ENCODE measurements at regions not wholly inside any gene's neighbourhood (a gene's known extent, or its start where the extent isn't known, plus 50 kb on each side); places are given as distances from the start of the nearest gene placed in this dataset.
A peak's percentile ranks its signal among the peaks of the same experiment; 100 is the strongest.

- DNase-seq (ENCODE audit: low read depth) = no peak
Measured at GRCh38 chr4:155616117-155616516, 50.5 kb upstream of the GUCY1A1 start.

- no peak for DNase-seq (ENCODE audit: low read depth)
Measured at GRCh38 chr4:155615081-155615887, 51.4 kb upstream of the GUCY1A1 start.

DNA sequence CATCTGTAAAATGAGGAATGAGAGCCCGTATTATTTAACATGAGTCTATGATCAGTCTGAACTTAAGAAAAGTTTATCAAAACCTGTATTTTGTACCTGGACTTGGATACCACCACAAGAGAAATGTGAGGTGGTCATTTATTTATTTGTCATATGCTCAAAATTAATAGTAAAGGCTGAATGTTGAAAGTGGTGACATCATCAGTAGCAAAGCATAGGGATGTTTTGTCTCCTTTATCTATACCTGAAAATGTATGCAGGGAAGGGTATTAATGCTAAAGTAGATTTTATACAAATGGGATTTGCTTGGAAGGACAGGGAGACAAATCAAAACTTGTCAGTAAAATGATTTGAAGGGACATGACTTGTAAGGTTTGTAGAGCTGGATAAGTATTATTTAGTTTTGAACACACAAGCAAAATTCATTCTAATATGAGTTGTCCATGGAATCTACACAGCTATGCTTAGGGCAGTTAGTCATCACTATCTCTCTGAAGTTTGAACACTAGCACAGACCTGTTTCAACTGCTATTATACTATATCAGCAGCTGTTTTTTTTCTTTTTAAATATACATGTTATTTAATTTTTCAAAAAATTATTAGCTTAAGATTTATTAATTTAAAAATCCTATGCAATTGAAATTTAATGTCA, 52.4 kb upstream of the GUCY1A1 start:
- no peak for DNase-seq (ENCODE audit: low read depth)

DNA sequence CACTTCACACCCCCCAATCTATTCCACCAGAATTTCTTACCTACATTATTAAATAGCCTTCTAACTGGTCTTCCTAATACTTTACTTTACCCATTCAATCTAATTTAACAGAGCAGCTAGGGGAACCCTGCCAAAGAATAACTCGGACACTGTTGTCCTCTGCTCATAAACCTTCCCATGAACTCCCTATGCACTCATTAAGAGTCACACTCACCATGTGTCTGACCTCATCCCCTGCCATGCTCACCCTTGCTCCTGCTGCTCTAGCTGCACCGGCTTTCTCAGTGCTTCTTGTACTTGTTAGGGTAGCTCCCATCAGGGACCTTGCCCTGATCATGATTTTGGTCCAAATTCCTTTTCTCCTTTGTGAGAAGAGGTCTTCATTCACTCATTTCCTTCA, 54.6 kb upstream of the GUCY1A1 start:
- no peak for DNase-seq (ENCODE audit: low read depth)

DNA sequence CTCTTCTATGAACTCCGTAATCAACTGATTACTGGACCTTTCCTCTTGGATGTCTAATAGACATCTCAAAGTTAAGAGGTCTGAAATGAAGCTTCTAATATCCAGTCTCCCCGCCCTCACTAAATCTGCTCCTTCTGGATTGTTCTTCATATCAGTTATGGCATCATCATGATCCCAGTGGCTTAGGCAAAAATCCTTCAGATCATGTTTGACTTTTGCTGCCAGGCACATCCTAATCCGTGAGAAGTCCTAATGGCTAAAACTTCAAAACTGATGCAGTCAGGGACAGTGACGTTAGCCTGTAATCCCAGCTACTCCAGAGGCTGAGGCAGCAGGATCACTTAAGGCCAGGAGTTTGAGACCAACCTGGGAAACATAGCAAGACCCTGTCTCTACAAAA, 55.1 kb upstream of the GUCY1A1 start:
- no peak for DNase-seq (ENCODE audit: low read depth)

GRCh38 chr4:155610143-155610542, 56.5 kb upstream of the GUCY1A1 start:
- no peak for DNase-seq (ENCODE audit: low read depth)

GRCh38 chr4:155609455-155610059, 57.1 kb upstream of the GUCY1A1 start:
- DNase-seq (ENCODE audit: low read depth) = no peak

- peak; percentile 35 for DNase-seq (ENCODE audit: low read depth)
Measured at GRCh38 chr4:155608225-155608885, 58.3 kb upstream of the GUCY1A1 start.

- DNase-seq (ENCODE audit: low read depth) = no peak
Measured at GRCh38 chr4:155607481-155607880, 59.2 kb upstream of the GUCY1A1 start.

GRCh38 chr4:155604718-155605626, 61.7 kb upstream of the GUCY1A1 start:
- peak; percentile 86 for DNase-seq (ENCODE audit: low read depth)

GRCh38 chr4:155603360-155603891, 63.2 kb upstream of the GUCY1A1 start:
- DNase-seq (ENCODE audit: low read depth) = no peak

DNA sequence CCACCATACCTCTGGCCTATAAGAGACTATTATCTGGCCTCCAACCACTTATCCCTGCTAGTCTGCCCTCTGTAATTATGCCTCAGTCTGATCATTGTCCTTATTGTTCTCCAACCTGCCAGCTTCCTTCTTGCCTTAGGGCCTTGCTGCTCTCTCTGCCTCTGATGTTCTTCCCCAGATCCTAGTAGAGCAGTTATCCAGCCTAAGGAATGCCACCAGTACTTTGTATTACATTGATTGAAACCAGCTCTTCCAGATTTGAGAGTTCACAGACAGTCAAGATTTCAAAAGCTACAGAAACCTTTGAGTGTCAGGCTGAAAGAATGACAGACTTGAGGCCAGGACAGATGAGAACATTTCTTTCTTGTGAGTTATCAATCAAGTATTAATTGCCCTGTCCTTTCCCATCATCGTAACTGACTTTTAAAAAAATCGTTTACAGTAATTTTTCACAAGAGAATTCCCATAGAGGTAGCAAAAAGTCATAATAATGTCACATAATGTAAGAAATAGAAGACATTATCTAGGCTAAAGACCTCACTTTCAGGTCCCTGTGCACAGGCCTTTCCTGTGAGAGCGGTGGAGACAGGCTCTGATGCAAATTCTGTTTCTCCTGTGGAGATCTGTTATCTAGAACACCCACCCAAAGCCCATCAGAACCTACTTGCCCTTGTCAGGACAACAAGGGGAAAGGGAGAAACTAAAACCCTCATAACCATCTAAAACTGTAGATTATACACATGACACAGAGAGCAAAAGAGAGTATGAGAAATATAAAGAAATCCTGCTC, 64.1 kb upstream of the GUCY1A1 start:
- no peak for DNase-seq (ENCODE audit: low read depth)

GRCh38 chr4:155600244-155600643, 66.4 kb upstream of the GUCY1A1 start:
- DNase-seq (ENCODE audit: low read depth) = no peak

DNA sequence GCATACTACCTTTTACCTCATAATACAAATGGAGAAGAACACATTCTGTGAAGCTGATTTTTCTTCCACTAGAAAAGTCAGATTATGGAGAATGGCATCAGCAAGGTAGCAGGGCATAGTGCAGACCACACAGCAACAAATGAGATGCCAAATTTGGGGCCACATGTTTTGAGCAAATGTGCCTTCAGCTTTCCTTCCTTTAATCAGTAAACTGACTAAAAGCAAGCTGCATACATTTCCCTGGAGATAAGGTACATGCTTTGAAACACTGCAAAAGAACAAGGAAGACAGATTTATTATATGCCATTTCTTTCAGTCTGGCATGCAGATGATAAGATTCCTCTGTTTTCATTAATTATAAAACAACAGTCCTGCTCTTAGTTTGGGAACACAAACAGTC, 67.1 kb upstream of the GUCY1A1 start:
- DNase-seq (ENCODE audit: low read depth) = no peak

DNA sequence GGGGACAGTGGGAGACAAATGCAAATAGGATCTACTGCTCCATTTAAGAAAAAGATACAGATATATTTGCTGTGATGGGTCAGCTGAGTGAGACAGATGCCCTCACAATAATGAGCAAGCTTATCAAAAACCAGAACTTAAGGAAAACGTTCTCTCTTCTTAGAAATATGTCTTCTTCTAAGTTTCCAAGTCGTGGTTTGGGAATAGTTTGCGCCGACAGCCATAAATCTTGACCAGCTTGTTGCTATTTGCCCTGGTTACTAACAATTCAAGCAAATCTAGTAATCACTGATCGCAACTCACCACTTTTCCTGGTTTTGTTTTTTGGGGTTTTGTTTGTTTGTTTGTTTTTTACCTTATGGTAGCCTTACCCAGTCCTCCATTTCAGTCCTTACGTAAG, 67.6 kb upstream of the GUCY1A1 start:
- no peak for DNase-seq (ENCODE audit: low read depth)

DNA sequence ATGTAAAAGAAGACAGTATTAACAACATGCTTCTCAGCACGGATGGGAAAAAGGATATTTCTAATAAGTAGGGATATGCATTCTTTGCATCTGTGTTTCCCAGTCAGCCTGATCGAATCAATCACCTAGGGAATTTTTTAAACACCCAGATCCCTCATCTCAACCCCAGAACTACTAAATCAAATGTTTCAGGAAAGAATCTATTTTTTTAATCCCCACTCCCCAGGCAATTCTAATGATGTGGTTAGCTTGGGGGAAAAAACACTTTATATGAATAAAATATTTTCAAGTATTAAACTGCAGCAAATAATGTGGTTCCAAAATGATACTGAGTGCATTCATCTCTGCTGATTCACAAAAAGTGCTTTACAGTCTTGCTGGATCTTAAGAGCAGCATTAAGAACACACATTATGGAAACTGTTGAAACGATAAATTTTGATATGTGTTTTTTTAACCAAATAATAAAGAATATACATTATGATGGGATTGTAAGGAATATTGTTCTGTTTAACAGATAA, 68.7 kb upstream of the GUCY1A1 start:
- no peak for DNase-seq (ENCODE audit: low read depth)

- DNase-seq (ENCODE audit: low read depth) = no peak
Measured at GRCh38 chr4:155597281-155597680, 69.4 kb upstream of the GUCY1A1 start.

DNA sequence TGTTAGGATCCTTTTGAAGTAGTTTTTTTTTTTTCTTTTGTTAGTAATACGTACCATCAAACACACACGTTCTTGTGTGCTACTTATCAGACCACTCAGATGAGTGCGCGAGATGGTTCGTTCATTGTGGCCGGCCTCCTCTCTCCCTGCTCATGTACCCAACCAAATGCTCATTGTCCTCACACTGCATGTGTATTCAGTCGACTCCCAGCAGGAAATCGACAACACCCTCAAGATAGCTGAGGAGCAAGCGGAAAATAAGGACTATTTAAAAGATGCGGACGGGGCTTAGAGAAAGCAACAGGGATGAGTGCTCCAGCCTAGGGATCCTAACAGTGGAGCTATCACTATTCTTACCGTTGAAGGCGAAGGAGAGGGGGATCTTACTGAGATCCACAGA, 72.9 kb upstream of the GUCY1A1 start:
- DNase-seq (ENCODE audit: low read depth) = no peak

GRCh38 chr4:155592938-155593297, 73.7 kb upstream of the GUCY1A1 start:
- DNase-seq (ENCODE audit: low read depth) = no peak

DNA sequence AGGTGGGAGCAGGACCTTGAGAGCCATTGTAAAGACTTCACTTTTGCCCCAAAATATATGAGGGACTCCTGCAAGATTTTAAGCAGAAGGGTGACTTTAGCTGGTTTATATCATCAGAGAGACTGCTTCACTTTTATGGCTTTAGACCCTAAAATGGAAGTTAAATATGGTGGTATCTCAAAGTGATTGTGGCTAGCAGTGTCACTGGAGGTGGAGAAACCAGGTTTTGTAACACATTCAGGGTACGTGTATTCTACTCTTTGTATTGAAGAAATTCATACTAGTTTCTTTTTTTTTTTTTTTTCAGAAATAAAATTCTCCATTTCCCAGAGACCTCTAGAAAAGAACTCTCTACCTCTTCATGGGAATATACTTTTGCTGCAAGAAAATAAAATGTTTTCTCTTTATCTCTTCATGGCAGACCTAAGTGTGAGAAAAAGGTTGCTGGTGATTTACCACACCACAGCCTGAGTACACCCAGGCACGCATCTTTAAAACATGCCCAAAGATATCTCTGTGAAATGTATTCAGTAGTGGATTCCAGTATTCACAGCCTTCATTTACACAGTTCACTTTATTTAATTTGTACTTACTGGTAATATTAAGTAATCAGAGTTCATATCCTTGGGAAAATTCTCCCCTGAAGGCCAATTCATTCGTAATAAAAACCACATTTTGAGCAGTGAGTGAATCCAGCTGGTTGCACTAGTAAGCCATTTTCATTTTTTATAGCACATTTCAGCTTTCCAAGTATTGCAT, 74.3 kb upstream of the GUCY1A1 start:
- peak; percentile 60 for DNase-seq (ENCODE audit: low read depth)
